Endodermal cell (in vitro differentiated cells): ENCODE measurements at regions not wholly inside any gene's neighbourhood (a gene's known extent, or its start where the extent isn't known, plus 50 kb on each side); places are given as distances from the start of the nearest gene placed in this dataset.

Experiments used
- DNase-seq: peaks from one replicate; pipeline ENCODE4 v3.0.0-alpha.2; 2017
- H3K27ac ChIP-seq: 2 replicates; pipeline ENCODE4 v1.5.1; 2013; ENCODE audit warnings: mild to moderate bottlenecking, low read depth, low read length, moderate library complexity
- H3K27me3 ChIP-seq: 2 replicates; pipeline ENCODE4 v1.6.1; 2013; ENCODE audit warnings: mild to moderate bottlenecking, low read length, moderate library complexity; ENCODE audit not compliant: insufficient read depth, control insufficient read depth, poor library complexity, severe bottlenecking
- H3K36me3 ChIP-seq: 2 replicates; pipeline ENCODE4 v1.7.0; 2013; ENCODE audit warnings: mild to moderate bottlenecking, low read length, moderate library complexity; ENCODE audit not compliant: control insufficient read depth, insufficient read depth
- H3K4me1 ChIP-seq: one replicate; pipeline ENCODE4 v1.7.0; 2013; ENCODE audit warnings: low read length; ENCODE audit not compliant: control insufficient read depth, insufficient read depth
- H3K4me3 ChIP-seq: 2 replicates; pipeline ENCODE4 v1.5.1; 2013; ENCODE audit warnings: mild to moderate bottlenecking, low read length, moderate library complexity
- H3K9ac ChIP-seq: 2 replicates; pipeline ENCODE4 v1.6.1; 2013; ENCODE audit warnings: mild to moderate bottlenecking, low read length, moderate library complexity; ENCODE audit not compliant: poor library complexity, severe bottlenecking; ENCODE audit errors: extremely low read depth
- H3K9me3 ChIP-seq: 2 replicates; pipeline ENCODE4 v1.6.1; 2013; ENCODE audit warnings: mild to moderate bottlenecking, low read length, moderate library complexity; ENCODE audit not compliant: control insufficient read depth
- H3K27ac Mint-ChIP-seq: 2 replicates; pipeline ENCODE4 v1.8.0; 2020; ENCODE audit warnings: mixed read lengths
- H3K27me3 Mint-ChIP-seq: 2 replicates; pipeline ENCODE4 v1.8.0; 2021; ENCODE audit warnings: mild to moderate bottlenecking, mixed read lengths; ENCODE audit not compliant: insufficient read depth
- H3K36me3 Mint-ChIP-seq: 2 replicates; pipeline ENCODE4 v1.8.0; 2020; ENCODE audit warnings: low read depth, mixed read lengths
- H3K4me1 Mint-ChIP-seq: 2 replicates; pipeline ENCODE4 v1.8.0; 2020; ENCODE audit warnings: mixed read lengths
- H3K4me3 Mint-ChIP-seq: 2 replicates; pipeline ENCODE4 v1.8.0; 2020; ENCODE audit warnings: mild to moderate bottlenecking, moderate library complexity, mixed read lengths
- H3K9me3 Mint-ChIP-seq: 2 replicates; pipeline ENCODE4 v1.8.0; 2020; ENCODE audit warnings: mild to moderate bottlenecking, mixed read lengths
- CTCF ChIP-seq: fragments of 200-600 bp; sonication (generic); conservative IDR thresholded peaks from 2 replicates; pipeline ENCODE4 v1.5.0; 2021; ENCODE audit warnings: antibody characterized with exemption, mild to moderate bottlenecking
- WGBS, 2 experiments: methylation state at CpG; one replicate each; pipeline versions ENCODE4 v1.1.5 to v1.1.7; 2013; ENCODE audit warnings: missing lambda C conversion rate in 2 of 2, mixed read lengths in 1 of 2; ENCODE audit not compliant: insufficient coverage in 1 of 2, insufficient read length in 1 of 2; 5-methylcytosine and 5-hydroxymethylcytosine counted together

- Mint-ChIP-seq H3K9me3 (peaks cover 46% of the 10 kb centered on the region), H3K27me3 (no peaks in the 10 kb centered on the region), H3K36me3 (peaks cover 3% of the 10 kb centered on the region), H3K4me3 (no peak overlapping the region), H3K4me1 (no peaks in the 10 kb centered on the region), H3K27ac (no peak overlapping the region)
- Histone ChIP-seq H3K9me3 (peaks cover 24% of the 10 kb centered on the region), H3K27me3 (no peaks in the 10 kb centered on the region), H3K4me1 (no peaks in the 10 kb centered on the region), H3K27ac (no peak overlapping the region), H3K9ac (no peak overlapping the region), H3K4me3 (no peak overlapping the region), H3K36me3 (no peaks in the 10 kb centered on the region)
- TF ChIP-seq CTCF: no peak
- DNase-seq: peak; percentile 40
- 92 to 95% methylated on average over 10 to 17 of the region's 17 CpGs for WGBS, 2 experiments
These were observed 126.1 kb upstream of the PPP2R2D start for GRCh38 chr10:131774681-131775085.

GRCh38 chr10:131775433-131775832, 125.4 kb upstream of the PPP2R2D start:
- Mint-ChIP-seq H3K27ac (no peak overlapping the region), H3K4me3 (no peak overlapping the region), H3K4me1 (no peaks in the 10 kb centered on the region), H3K9me3 (peaks cover 52% of the 10 kb centered on the region), H3K27me3 (no peaks in the 10 kb centered on the region), H3K36me3 (peaks cover 3% of the 10 kb centered on the region)
- no peaks in the 10 kb centered on the region for H3K4me1 ChIP-seq
- peaks cover 24% of the 10 kb centered on the region for H3K9me3 ChIP-seq
- H3K9ac ChIP-seq: no peak overlapping the region
- no peaks in the 10 kb centered on the region for H3K27me3 ChIP-seq
- peak; percentile 32 for TF ChIP-seq CTCF
- WGBS, 2 experiments: 89 to 95% methylated on average over 11 to 16 of the region's 16 CpGs
- no peaks in the 10 kb centered on the region for H3K36me3 ChIP-seq
- H3K27ac ChIP-seq: no peak overlapping the region
- DNase-seq: peak; percentile 88
- H3K4me3 ChIP-seq: no peak overlapping the region

GRCh38 chr10:131775833-131776232, 125.0 kb upstream of the PPP2R2D start:
- Histone ChIP-seq H3K4me1 (no peaks in the 10 kb centered on the region), H3K27ac (no peak overlapping the region), H3K9ac (no peak overlapping the region), H3K27me3 (no peaks in the 10 kb centered on the region), H3K36me3 (no peaks in the 10 kb centered on the region), H3K4me3 (no peak overlapping the region), H3K9me3 (peaks cover 24% of the 10 kb centered on the region)
- Mint-ChIP-seq H3K27me3 (no peaks in the 10 kb centered on the region), H3K36me3 (peaks cover 3% of the 10 kb centered on the region), H3K4me1 (no peaks in the 10 kb centered on the region), H3K27ac (no peak overlapping the region), H3K4me3 (no peak overlapping the region), H3K9me3 (peaks cover 55% of the 10 kb centered on the region)
- 90 to 93% methylated on average over 8 to 11 of the region's 11 CpGs for WGBS, 2 experiments
- no peak for DNase-seq
- no peak for TF ChIP-seq CTCF
